AG04449 (cell line): ENCODE measurements at regions not wholly inside any gene's neighbourhood (a gene's known extent, or its start where the extent isn't known, plus 50 kb on each side); places are given as distances from the start of the nearest gene placed in this dataset.

Source experiments
- CTCF ChIA-PET: fragments of 350-600 bp; formaldehyde crosslinking; extraction: SDS; loops from one replicate; lab custom pipeline; 2021; ENCODE audit warnings: antibody characterized with exemption; lab: Yijun Ruan, JAX
- POLR2A ChIA-PET: fragments of 400-600, 350-600 bp; formaldehyde crosslinking; extraction: SDS; loops from one replicate; lab custom pipeline; 2020; ENCODE audit warnings: antibody characterized with exemption, inconsistent platforms; lab: Yijun Ruan, JAX
- DNase-seq: peaks from one replicate; pipeline ENCODE4 v3.0.0-alpha.2; 2010; ENCODE audit warnings: low read depth, low spot score
- H3K4me3 ChIP-seq: 2 replicates; pipeline ENCODE4 v1.5.1; 2011; ENCODE audit warnings: low read depth, mild to moderate bottlenecking, control low read depth, low read length
- CTCF ChIP-seq: IDR thresholded peaks from one replicate; pipeline ENCODE4 v1.5.1; 2011; ENCODE audit warnings: mild to moderate bottlenecking, moderate library complexity, low read length, control low read depth, inconsistent platforms; ENCODE audit not compliant: insufficient read depth; ENCODE audit errors: missing control alignments

GRCh38 chr15:53851110-53851848 is 91.8 kb upstream of the WDR72 start:
- TF ChIP-seq CTCF: no peak
- POLR2A ChIA-PET: no interaction called here

DNA sequence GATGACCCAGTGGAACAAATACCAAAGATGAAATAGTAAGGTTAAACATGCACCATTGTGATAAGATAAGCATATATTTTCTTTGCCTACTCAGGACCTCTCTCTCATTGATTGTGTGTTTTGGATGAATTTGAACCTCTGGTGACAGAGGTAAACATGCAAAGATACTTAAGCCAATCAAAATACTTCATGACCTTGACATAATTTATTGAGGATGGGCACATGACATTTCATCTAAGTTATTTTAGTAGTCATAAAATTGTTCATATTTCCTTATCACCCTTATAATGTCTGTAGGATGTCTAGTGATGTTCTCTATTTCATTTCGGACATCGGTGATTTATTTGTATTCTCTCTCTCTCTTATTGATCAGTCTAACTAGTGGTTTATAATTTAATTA is 88.3 kb upstream of the WDR72 start:
- no peak overlapping the region for H3K4me3 ChIP-seq
- DNase-seq: no peak
- TF ChIP-seq CTCF: no peak
- ChIA-PET CTCF (no interaction called here), POLR2A (no interaction called here)

More at GRCh38 chr15:53851110-53851848, 91.8 kb upstream of the WDR72 start:
- no peak overlapping the region for H3K4me3 ChIP-seq
- CTCF ChIA-PET: no interaction called here
- no peak for DNase-seq

DNA sequence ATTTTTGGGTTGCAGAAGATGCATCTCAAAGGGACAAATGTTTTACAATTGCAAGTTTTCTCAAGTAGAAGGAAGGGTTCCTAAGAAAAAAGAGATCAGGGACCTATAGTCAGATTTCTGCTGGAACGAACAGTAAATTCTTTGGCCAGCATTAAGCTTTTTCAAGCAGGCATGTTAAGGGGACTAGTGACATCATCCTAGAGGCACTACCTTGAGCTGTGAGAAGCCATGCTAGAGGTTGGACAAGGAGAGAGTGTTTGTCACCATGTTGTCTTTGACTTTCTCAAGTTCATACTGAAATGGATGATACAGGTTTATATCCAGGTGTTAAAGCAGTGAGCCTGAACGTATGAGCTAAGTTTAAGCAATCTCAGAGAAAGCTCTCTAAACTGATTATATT is 85.2 kb upstream of the WDR72 start:
- no peak overlapping the region for H3K4me3 ChIP-seq
- CTCF ChIA-PET: no interaction called here

DNA sequence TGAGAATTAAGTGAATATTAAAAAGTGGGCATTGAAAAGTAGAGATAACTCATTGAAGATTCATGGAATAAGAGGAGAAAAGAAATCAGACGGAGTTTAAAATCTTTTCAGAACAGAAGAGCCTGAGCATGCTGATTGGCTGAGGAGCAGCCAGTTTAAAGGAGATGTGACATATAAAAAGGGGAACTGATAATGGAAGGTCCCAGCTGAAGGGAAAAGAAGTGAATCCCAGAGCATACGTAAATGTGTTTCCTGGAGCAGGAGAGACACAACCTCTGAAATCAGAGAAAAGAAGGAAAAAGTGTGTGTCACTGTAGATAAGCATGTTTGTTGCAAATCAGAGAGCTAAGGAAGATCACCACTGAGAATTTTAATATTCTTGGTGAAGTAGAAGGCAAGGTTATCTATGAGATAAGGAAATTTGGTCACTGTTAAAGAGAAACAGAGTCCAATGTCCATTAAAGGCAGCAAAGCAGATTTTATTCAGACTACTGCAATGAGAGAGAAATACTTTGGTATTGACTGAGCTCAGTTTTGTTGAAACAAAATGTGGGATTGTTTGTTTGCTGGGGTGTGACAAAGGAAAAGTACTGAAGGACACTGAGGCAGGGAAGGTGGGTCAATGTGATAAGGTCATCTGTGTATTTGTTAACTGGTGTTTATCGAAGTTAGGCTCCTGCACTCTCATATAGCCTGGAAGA is 84.6 kb upstream of the WDR72 start:
- DNase-seq: no peak
- CTCF ChIA-PET: no interaction called here
- POLR2A ChIA-PET: no interaction called here

More for the DNA sequence above, 85.2 kb upstream of the WDR72 start:
- no peak for DNase-seq
- POLR2A ChIA-PET: no interaction called here
- no peak for TF ChIP-seq CTCF

GRCh38 chr15:53843166-53843565 is 83.7 kb upstream of the WDR72 start:
- CTCF ChIA-PET: no interaction called here

More for the DNA sequence above, 84.6 kb upstream of the WDR72 start:
- no peak overlapping the region for H3K4me3 ChIP-seq
- TF ChIP-seq CTCF: no peak

More at GRCh38 chr15:53843166-53843565, 83.7 kb upstream of the WDR72 start:
- no peak for TF ChIP-seq CTCF
- POLR2A ChIA-PET: no interaction called here
- DNase-seq: no peak
- no peak overlapping the region for H3K4me3 ChIP-seq
